PC-3 (cell line): ENCODE measurements at regions not wholly inside any gene's neighbourhood (a gene's known extent, or its start where the extent isn't known, plus 50 kb on each side); places are given as distances from the start of the nearest gene placed in this dataset.
A peak's percentile ranks its signal among the peaks of the same experiment; 100 is the strongest.

Source experiments
- ATAC-seq: fragments of 200-7000 bp; cut with Tn5 transposase; 2 replicates; pipeline ENCODE4 v1.9.1; 2020; ENCODE audit warnings: mild to moderate bottlenecking, moderate library complexity
- BruUV-seq: library from RNA; stranded (reverse); fragments of 400-500 nt; replicated peaks from 2 replicates; lab custom pipeline; 2021; lab: Mats Ljungman, UMichigan
- CTCF ChIA-PET: fragments of 300-600 bp; sonication (Branson Sonifier 250); formaldehyde crosslinking; loops from one replicate; lab custom pipeline; 2022; ENCODE audit warnings: antibody characterized with exemption; lab: Charles Lee
- POLR2A ChIA-PET: fragments of 300-600 bp; sonication (Branson Sonifier 250); formaldehyde crosslinking; loops from one replicate; lab custom pipeline; 2022; ENCODE audit warnings: antibody characterized with exemption; ENCODE audit not compliant: unreplicated experiment; lab: Charles Lee
- DNase-seq: peaks from one replicate; pipeline ENCODE4 v3.0.0-alpha.2; 2015
- H2AFZ ChIP-seq: fragments of 300-600 bp; sonication (generic); 2 replicates; pipeline ENCODE4 v1.6.0; 2016; ENCODE audit warnings: antibody characterized with exemption, low read length
- H3F3A ChIP-seq: fragments of 300-600 bp; sonication (generic); one replicate; pipeline ENCODE4 v1.6.0; 2017; ENCODE audit warnings: antibody characterized with exemption, low read length, control low read depth, mild to moderate bottlenecking; ENCODE audit not compliant: unreplicated experiment
- H3K27ac ChIP-seq: fragments of 300-600 bp; sonication (generic); 2 replicates; pipeline ENCODE4 v1.5.1; 2016; ENCODE audit warnings: mild to moderate bottlenecking, low read length
- H3K27me3 ChIP-seq: fragments of 300-600 bp; sonication (generic); 2 replicates; pipeline ENCODE4 v1.6.1; 2016; ENCODE audit warnings: low read length, mixed read lengths
- H3K36me3 ChIP-seq: fragments of 300-600 bp; sonication (generic); 2 replicates; pipeline ENCODE4 v1.6.1; 2016; ENCODE audit warnings: low read depth, mixed run types, low read length, mixed read lengths
- H3K4me1 ChIP-seq: fragments of 300-600 bp; sonication (generic); 2 replicates; pipeline ENCODE4 v1.5.1; 2016; ENCODE audit warnings: low read length; ENCODE audit not compliant: insufficient read depth
- H3K4me2 ChIP-seq: fragments of 300-600 bp; sonication (generic); 2 replicates; pipeline ENCODE4 v1.6.0; 2016; ENCODE audit warnings: low read length
- H3K4me3 ChIP-seq: fragments of 300-600 bp; sonication (generic); 2 replicates; pipeline ENCODE4 v1.5.1; 2016; ENCODE audit warnings: mild to moderate bottlenecking, low read length, mixed read lengths
- H3K79me2 ChIP-seq: fragments of 300-600 bp; sonication (generic); 2 replicates; pipeline ENCODE4 v1.6.1; 2017; ENCODE audit warnings: low read length, mixed read lengths
- H3K9ac ChIP-seq: fragments of 300-600 bp; sonication (generic); 2 replicates; pipeline ENCODE4 v1.6.0; 2016; ENCODE audit warnings: mild to moderate bottlenecking, low read length
- H3K9me2 ChIP-seq: fragments of 300-600 bp; sonication (generic); replicated peaks from 2 replicates; pipeline ENCODE4 v1.6.1; 2016; ENCODE audit warnings: mixed run types, low read length, mixed read lengths
- H3K9me3 ChIP-seq: fragments of 300-600 bp; sonication (generic); 2 replicates; pipeline ENCODE4 v1.6.1; 2016; ENCODE audit warnings: low read length, mixed read lengths
- H4K20me1 ChIP-seq: fragments of 300-600 bp; sonication (generic); 2 replicates; pipeline ENCODE4 v1.6.1; 2016; ENCODE audit warnings: low read length, mixed read lengths
- CTCF ChIP-seq: fragments of 300-600 bp; sonication (generic); conservative IDR thresholded peaks from 2 replicates; pipeline ENCODE4 v1.5.1; 2017; ENCODE audit warnings: antibody characterized with exemption, low read depth, mild to moderate bottlenecking, low read length
- EZH2 ChIP-seq: fragments of 300-600 bp; sonication (generic); IDR thresholded peaks from one replicate; pipeline ENCODE4 v1.6.1; 2017; ENCODE audit warnings: antibody characterized with exemption, mild to moderate bottlenecking, low read length; ENCODE audit not compliant: unreplicated experiment
- EZH2phosphoT487 ChIP-seq: fragments of 300-600 bp; sonication (generic); IDR thresholded peaks from 2 replicates; pipeline ENCODE4 v1.6.1; 2018; ENCODE audit warnings: mild to moderate bottlenecking, antibody characterized with exemption, low read length, borderline replicate concordance
- intact Hi-C: fragments of 100-400 bp; cut with micrococcal nuclease; formaldehyde crosslinking; loops from 2 replicates; pipeline ENCODE4 v1.9.0; 2023

- H3K9ac ChIP-seq, result no peak overlapping the region
- ATAC-seq (no peak), DNase-seq (no peak)
- no peak overlapping the region for H2AFZ ChIP-seq
- no peak overlapping the region for H3K4me2 ChIP-seq
- no peak overlapping the region for H3K4me3 ChIP-seq
- intact Hi-C loops, result no loop called here
- POLR2A ChIA-PET, result no interaction called here
- H3K79me2 ChIP-seq, result no peaks in the 10 kb centered on the region
- H3K27me3 ChIP-seq, result no peaks in the 10 kb centered on the region
- CTCF ChIA-PET, result no interaction called here
- TF ChIP-seq CTCF (no peak), EZH2 (no peak), EZH2phosphoT487 (no peak)
- no TSS peak for BruUV-seq
- H3K36me3 ChIP-seq, result no peaks in the 10 kb centered on the region
- H3F3A ChIP-seq, result no peaks in the 10 kb centered on the region
- H3K27ac ChIP-seq, result no peak overlapping the region
- H3K9me2 ChIP-seq, result no peaks in the 10 kb centered on the region
- H3K4me1 ChIP-seq, result peaks cover 4% of the 10 kb centered on the region; the same call in 1 of the 2 replicates
- no peaks in the 10 kb centered on the region for H3K9me3 ChIP-seq
- no peaks in the 10 kb centered on the region for H4K20me1 ChIP-seq
Observed at GRCh38 chr9:115924669-115924987, 229.0 kb upstream of the PAPPA start.

GRCh38 chr9:115925424-115925823, 228.2 kb upstream of the PAPPA start:
- CTCF ChIA-PET, result no interaction called here
- intact Hi-C loops, result no loop called here
- no peaks in the 10 kb centered on the region for H3K79me2 ChIP-seq
- H2AFZ ChIP-seq, result no peak overlapping the region
- H3K9ac ChIP-seq, result no peak overlapping the region
- no peaks in the 10 kb centered on the region for H3K27me3 ChIP-seq
- H3K9me3 ChIP-seq, result no peaks in the 10 kb centered on the region
- peaks cover 4% of the 10 kb centered on the region; the same call in 1 of the 2 replicates for H3K4me1 ChIP-seq
- no peak for ATAC-seq
- no peak for TF ChIP-seq EZH2
- TF ChIP-seq EZH2phosphoT487, result no peak
- TF ChIP-seq CTCF, result no peak
- DNase-seq, result peak; percentile 21
- no TSS peak for BruUV-seq
- H3F3A ChIP-seq, result no peaks in the 10 kb centered on the region
- no peaks in the 10 kb centered on the region for H3K36me3 ChIP-seq
- H3K4me2 ChIP-seq, result no peak overlapping the region
- H3K27ac ChIP-seq, result no peak overlapping the region
- POLR2A ChIA-PET, result no interaction called here
- no peak overlapping the region for H3K4me3 ChIP-seq
- H4K20me1 ChIP-seq, result no peaks in the 10 kb centered on the region
- no peaks in the 10 kb centered on the region for H3K9me2 ChIP-seq

- H3K27me3 ChIP-seq, result no peaks in the 10 kb centered on the region
- no peaks in the 10 kb centered on the region for H3K79me2 ChIP-seq
- no peaks in the 10 kb centered on the region for H3K9me3 ChIP-seq
- no peak overlapping the region for H3K9ac ChIP-seq
- H3K36me3 ChIP-seq, result no peaks in the 10 kb centered on the region
- no peak overlapping the region for H3K4me2 ChIP-seq
- CTCF ChIA-PET, result no interaction called here
- no peaks in the 10 kb centered on the region for H3K9me2 ChIP-seq
- H3K4me1 ChIP-seq, result no peaks in the 10 kb centered on the region
- DNase-seq (no peak), ATAC-seq (no peak)
- no TSS peak for BruUV-seq
- H3K4me3 ChIP-seq, result no peak overlapping the region
- H3K27ac ChIP-seq, result no peak overlapping the region
- no peaks in the 10 kb centered on the region for H3F3A ChIP-seq
- no peaks in the 10 kb centered on the region for H4K20me1 ChIP-seq
- POLR2A ChIA-PET, result no interaction called here
- intact Hi-C loops, result no loop called here
- no peak for TF ChIP-seq CTCF
- no peak for TF ChIP-seq EZH2phosphoT487
- TF ChIP-seq EZH2, result no peak
- H2AFZ ChIP-seq, result no peak overlapping the region
Observed at GRCh38 chr9:115930472-115930871, 223.1 kb upstream of the PAPPA start.
